ENCODE measurements at regions not wholly inside any gene's neighbourhood (a gene's known extent, or its start where the extent isn't known, plus 50 kb on each side); places are given as distances from the start of the nearest gene placed in this dataset.

DNA sequence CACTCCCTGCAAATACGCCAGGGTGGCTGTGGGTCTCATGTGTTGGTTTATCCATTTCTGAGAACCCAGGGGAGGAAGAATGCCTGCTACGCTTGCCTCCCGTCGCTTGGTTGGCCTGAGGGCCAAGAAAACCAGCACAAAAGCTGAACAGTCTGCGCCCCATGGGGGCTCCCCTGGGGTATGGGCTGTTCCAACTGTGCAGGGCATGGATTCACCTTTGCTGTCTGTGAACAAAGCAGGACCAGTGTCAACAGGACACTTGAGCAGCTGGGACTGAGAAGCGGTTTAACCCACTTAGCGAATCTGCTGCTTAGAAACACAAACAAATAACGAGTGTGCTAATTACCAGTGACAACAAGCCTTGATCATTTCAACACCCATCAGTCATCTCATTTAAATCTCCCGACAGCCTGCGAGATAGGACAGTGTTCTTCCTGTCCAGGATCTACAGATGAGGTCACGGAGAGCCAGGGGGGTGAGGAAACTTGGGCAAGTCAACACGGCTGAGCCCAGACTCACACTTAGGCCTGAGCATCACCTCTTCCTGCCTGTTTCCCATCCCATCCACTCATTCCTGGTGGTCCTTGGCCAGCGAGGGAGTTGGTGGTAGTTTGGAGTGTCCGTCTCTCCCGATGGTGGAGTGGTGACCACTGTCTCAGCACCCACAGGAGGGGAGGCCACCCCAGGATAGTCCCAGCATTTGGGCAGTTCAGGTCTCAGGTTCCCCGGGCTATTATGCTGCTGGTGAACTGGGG is 111.6 kb upstream of the HAAO start:
- TF ChIP-seq, protein P1, sequence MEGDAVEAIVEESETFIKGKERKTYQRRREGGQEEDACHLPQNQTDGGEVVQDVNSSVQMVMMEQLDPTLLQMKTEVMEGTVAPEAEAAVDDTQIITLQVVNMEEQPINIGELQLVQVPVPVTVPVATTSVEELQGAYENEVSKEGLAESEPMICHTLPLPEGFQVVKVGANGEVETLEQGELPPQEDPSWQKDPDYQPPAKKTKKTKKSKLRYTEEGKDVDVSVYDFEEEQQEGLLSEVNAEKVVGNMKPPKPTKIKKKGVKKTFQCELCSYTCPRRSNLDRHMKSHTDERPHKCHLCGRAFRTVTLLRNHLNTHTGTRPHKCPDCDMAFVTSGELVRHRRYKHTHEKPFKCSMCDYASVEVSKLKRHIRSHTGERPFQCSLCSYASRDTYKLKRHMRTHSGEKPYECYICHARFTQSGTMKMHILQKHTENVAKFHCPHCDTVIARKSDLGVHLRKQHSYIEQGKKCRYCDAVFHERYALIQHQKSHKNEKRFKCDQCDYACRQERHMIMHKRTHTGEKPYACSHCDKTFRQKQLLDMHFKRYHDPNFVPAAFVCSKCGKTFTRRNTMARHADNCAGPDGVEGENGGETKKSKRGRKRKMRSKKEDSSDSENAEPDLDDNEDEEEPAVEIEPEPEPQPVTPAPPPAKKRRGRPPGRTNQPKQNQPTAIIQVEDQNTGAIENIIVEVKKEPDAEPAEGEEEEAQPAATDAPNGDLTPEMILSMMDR (IDR thresholded peaks at IDR 0.05): no peak
- TF ChIP-seq POLR2AphosphoS5 (IDR thresholded peaks at IDR 0.05; ENCODE audit: low read depth, low read length): no peak
- TF ChIP-seq, protein P2, sequence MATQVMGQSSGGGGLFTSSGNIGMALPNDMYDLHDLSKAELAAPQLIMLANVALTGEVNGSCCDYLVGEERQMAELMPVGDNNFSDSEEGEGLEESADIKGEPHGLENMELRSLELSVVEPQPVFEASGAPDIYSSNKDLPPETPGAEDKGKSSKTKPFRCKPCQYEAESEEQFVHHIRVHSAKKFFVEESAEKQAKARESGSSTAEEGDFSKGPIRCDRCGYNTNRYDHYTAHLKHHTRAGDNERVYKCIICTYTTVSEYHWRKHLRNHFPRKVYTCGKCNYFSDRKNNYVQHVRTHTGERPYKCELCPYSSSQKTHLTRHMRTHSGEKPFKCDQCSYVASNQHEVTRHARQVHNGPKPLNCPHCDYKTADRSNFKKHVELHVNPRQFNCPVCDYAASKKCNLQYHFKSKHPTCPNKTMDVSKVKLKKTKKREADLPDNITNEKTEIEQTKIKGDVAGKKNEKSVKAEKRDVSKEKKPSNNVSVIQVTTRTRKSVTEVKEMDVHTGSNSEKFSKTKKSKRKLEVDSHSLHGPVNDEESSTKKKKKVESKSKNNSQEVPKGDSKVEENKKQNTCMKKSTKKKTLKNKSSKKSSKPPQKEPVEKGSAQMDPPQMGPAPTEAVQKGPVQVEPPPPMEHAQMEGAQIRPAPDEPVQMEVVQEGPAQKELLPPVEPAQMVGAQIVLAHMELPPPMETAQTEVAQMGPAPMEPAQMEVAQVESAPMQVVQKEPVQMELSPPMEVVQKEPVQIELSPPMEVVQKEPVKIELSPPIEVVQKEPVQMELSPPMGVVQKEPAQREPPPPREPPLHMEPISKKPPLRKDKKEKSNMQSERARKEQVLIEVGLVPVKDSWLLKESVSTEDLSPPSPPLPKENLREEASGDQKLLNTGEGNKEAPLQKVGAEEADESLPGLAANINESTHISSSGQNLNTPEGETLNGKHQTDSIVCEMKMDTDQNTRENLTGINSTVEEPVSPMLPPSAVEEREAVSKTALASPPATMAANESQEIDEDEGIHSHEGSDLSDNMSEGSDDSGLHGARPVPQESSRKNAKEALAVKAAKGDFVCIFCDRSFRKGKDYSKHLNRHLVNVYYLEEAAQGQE (IDR thresholded peaks at IDR 0.05; ENCODE audit: insufficient read depth in 1 of 2, low read depth in 2 of 2, low read length in 1 of 2): no peak
- no peak for TF ChIP-seq TCF7L2 (IDR thresholded peaks at IDR 0.05; ENCODE audit: low read depth, low read length)

Data from Panc1 (cell line).